Hepatic stellate cell (primary cell): ENCODE measurements at regions not wholly inside any gene's neighbourhood (a gene's known extent, or its start where the extent isn't known, plus 50 kb on each side); places are given as distances from the start of the nearest gene placed in this dataset.

Experiments used
- DNase-seq: peaks from one replicate; pipeline ENCODE4 v3.0.0; 2011; ENCODE audit warnings: low spot score

DNA sequence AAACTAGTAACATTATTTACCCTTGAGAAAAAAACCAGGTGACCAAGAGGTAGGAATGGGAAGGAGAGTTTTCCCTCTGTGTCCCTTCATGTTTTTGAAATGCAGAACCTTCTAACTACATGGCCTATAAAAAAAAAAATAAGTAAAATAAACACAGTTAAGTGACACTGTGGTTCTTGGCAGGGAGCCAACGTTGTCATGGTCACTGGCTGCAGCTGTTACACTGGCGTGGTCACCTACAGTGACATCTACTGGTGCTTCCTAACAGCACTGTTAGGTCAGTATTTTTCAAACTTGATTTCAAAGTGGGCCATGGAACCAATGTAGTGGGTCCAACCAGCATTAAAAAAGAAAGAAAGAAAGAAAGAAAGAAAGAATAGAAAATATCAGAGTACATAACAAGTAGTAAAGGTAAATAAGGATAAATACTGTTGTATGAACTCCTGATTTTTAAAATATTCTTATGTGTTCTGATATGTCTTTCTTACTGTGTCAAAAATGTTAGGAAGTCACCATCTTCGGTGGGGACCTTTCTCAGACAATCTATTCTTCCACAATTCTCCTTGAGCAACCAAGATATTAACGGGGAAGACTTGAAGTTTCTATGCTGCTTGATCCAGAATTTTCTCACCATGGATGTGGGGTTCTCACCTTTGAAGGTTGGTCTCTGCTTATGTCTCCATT lies 59.1 kb upstream of the PJA2 start:
- DNase-seq, result peak; percentile 62

DNA sequence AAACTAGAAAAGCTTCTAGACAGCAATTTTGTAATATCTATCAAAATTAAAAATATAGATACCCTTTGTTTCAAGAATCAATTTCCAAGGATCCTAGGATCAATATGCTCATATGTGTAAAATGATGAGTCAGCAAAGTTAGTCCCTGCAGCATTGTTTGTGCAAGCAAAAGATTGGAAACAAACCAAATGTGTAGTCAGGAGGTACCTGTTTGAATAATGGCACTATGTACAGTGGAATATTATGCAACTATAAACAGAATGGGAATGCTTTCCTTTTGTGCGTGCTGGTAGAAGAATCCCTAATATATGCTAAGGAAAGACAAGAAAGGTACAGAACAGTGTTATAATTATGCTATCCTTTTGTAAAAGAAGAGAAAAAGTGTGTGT lies 58.5 kb upstream of the PJA2 start:
- no peak for DNase-seq

DNA sequence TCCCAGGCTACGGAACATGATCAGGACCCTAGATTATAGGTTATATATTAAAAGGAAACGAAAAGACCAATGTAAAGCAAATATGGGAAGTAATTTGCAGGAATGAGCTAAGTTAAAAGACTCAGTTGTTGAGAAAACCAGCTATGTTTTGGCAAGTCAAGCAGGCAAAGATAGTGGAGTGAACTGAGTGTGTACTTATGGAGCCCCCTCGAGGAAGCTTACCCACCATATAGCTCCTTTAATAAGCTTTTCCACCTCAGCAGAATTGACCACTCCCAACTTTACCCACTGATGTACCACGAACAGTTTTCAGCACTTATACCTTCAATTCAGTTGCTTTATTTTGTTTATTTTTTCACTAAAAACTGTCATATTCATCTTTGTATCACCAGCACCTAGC lies 57.3 kb upstream of the PJA2 start:
- DNase-seq, result no peak
